HG02642 (cell line): ENCODE measurements at regions not wholly inside any gene's neighbourhood (a gene's known extent, or its start where the extent isn't known, plus 50 kb on each side); places are given as distances from the start of the nearest gene placed in this dataset.
"Not testable (repeated sequence)": the region's sequence is repeated elsewhere in the genome, so short reads cannot be mapped to it uniquely, and the experiment has no call there.

Experiments used
- ATAC-seq: cut with Tn5 transposase; IDR thresholded peaks from one replicate; pipeline ENCODE4 v1.9.1; 2021; ENCODE audit warnings: mild to moderate bottlenecking; ENCODE audit not compliant: unreplicated experiment, poor library complexity

GRCh38 chr18:37847544-37847943, 281.9 kb upstream of the CELF4 start:
- ATAC-seq, result no peak

GRCh38 chr18:37846996-37847395, 281.4 kb upstream of the CELF4 start:
- no peak for ATAC-seq

- no peak for ATAC-seq
These were observed 279.9 kb upstream of the CELF4 start for GRCh38 chr18:37845498-37845897.

GRCh38 chr18:37844209-37844970, 278.8 kb upstream of the CELF4 start:
- ATAC-seq, result no peak

GRCh38 chr18:37838083-37838482, 272.5 kb upstream of the CELF4 start:
- no peak for ATAC-seq

GRCh38 chr18:37836071-37836970, 270.7 kb upstream of the CELF4 start:
- no peak for ATAC-seq

GRCh38 chr18:37832010-37832695, 266.6 kb upstream of the CELF4 start:
- not testable (repeated sequence) for ATAC-seq

GRCh38 chr18:37812961-37813360, 247.4 kb upstream of the CELF4 start:
- no peak for ATAC-seq

GRCh38 chr18:37805773-37806404, 240.3 kb upstream of the CELF4 start:
- ATAC-seq, result no peak

GRCh38 chr18:37796823-37797349, 231.3 kb upstream of the CELF4 start:
- ATAC-seq, result no peak

- no peak for ATAC-seq
These were observed 221.9 kb upstream of the CELF4 start for GRCh38 chr18:37787452-37787851.

GRCh38 chr18:37783771-37784170, 218.2 kb upstream of the CELF4 start:
- ATAC-seq, result no peak

- no peak for ATAC-seq
These were observed 213.6 kb upstream of the CELF4 start for GRCh38 chr18:37779220-37779619.

GRCh38 chr18:37778417-37779165, 213.0 kb upstream of the CELF4 start:
- peak; percentile 87 for ATAC-seq

- no peak for ATAC-seq
These were observed 204.2 kb upstream of the CELF4 start for GRCh38 chr18:37769826-37770225.

- ATAC-seq, result no peak
These were observed 199.1 kb upstream of the CELF4 start for GRCh38 chr18:37764541-37765288.

- no peak for ATAC-seq
These were observed 196.6 kb upstream of the CELF4 start for GRCh38 chr18:37762076-37762621.

GRCh38 chr18:37754141-37754540, 188.5 kb upstream of the CELF4 start:
- ATAC-seq, result no peak
